ENCODE measurements at regions not wholly inside any gene's neighbourhood (a gene's known extent, or its start where the extent isn't known, plus 50 kb on each side); places are given as distances from the start of the nearest gene placed in this dataset.

DNA sequence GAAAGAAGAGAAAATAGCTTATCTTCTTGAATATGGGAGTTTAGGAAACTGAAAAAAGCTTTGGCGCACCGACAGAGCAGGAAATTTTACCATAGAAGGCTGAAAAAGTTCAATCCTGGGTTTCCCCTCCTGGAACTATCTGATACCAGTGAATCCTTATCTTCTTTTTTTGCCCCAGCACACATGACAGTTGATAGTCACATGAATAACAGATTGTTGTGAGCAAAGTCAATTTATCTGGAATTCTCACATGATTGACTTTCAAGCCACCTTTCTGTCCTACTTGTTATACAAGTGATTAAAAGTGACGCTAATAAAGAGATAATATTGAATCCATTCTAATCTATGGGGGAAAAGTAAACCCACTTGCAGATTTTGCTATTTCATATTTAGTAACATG lies 365.8 kb upstream of the NPVF start:
- no peak for ATAC-seq
- no peaks in the 10 kb centered on the region for H3K36me3 ChIP-seq
- H3K27ac ChIP-seq = no peak overlapping the region
- TF ChIP-seq POLR2AphosphoS5 (IDR thresholded peaks at IDR 0.05) (no peak), POLR2A (IDR thresholded peaks at IDR 0.05) (no peak), EP300 (IDR thresholded peaks at IDR 0.05) (no peak)
- TF ChIP-seq, protein P1, sequence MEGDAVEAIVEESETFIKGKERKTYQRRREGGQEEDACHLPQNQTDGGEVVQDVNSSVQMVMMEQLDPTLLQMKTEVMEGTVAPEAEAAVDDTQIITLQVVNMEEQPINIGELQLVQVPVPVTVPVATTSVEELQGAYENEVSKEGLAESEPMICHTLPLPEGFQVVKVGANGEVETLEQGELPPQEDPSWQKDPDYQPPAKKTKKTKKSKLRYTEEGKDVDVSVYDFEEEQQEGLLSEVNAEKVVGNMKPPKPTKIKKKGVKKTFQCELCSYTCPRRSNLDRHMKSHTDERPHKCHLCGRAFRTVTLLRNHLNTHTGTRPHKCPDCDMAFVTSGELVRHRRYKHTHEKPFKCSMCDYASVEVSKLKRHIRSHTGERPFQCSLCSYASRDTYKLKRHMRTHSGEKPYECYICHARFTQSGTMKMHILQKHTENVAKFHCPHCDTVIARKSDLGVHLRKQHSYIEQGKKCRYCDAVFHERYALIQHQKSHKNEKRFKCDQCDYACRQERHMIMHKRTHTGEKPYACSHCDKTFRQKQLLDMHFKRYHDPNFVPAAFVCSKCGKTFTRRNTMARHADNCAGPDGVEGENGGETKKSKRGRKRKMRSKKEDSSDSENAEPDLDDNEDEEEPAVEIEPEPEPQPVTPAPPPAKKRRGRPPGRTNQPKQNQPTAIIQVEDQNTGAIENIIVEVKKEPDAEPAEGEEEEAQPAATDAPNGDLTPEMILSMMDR (IDR thresholded peaks at IDR 0.05) = no peak
- H3K4me1 ChIP-seq = no peaks in the 10 kb centered on the region
- H3K27me3 ChIP-seq = no peaks in the 10 kb centered on the region
- WGBS, 2 donors (ENCODE audit: low coverage in 1 of 2) = 71 to 96% methylated on average over 2 to 3 of the region's 3 CpGs
- no peaks in the 10 kb centered on the region for H3K9me3 ChIP-seq
- H3K4me3 ChIP-seq = no peak overlapping the region

- no peaks in the 10 kb centered on the region for H3K4me1 ChIP-seq
- TF ChIP-seq EP300 (IDR thresholded peaks at IDR 0.05) (no peak), POLR2AphosphoS5 (IDR thresholded peaks at IDR 0.05) (no peak), POLR2A (IDR thresholded peaks at IDR 0.05) (no peak)
- TF ChIP-seq, protein P1 (IDR thresholded peaks at IDR 0.05) = no peak
- no peaks in the 10 kb centered on the region for H3K36me3 ChIP-seq
- no peaks in the 10 kb centered on the region for H3K9me3 ChIP-seq
- 64 to 77% methylated on average over 2 of the region's 2 CpGs for WGBS, 2 donors (ENCODE audit: low coverage in 1 of 2)
- H3K27me3 ChIP-seq = no peaks in the 10 kb centered on the region
- H3K27ac ChIP-seq = no peak overlapping the region
- no peak overlapping the region for H3K4me3 ChIP-seq
- ATAC-seq = no peak
These were observed 366.4 kb upstream of the NPVF start for GRCh38 chr7:25594728-25595127.

DNA sequence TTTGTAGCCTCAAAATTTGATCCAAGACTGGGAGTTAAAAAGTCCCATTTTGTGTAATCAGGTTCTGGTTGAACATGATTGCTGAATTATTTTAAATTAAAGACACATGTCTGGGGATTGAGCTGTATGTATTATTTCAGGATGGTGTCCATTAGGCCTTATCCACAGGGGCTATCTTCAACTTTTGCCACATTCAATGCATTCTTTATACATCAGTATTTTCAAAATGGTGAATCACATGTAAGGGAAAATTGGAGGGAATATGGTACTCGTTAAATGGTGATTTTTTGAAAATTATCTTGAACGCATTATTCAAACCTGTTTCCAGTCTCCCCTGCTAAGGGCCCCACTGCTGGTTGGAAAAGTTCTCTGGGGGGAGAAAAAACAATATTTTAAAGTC lies 367.7 kb upstream of the NPVF start:
- TF ChIP-seq POLR2A (IDR thresholded peaks at IDR 0.05) = no peak
- no peak for TF ChIP-seq POLR2AphosphoS5 (IDR thresholded peaks at IDR 0.05)
- no peak for TF ChIP-seq EP300 (IDR thresholded peaks at IDR 0.05)
- TF ChIP-seq, protein P1 (IDR thresholded peaks at IDR 0.05) = no peak
- H3K36me3 ChIP-seq = no peaks in the 10 kb centered on the region
- no peaks in the 10 kb centered on the region for H3K9me3 ChIP-seq
- H3K27me3 ChIP-seq = no peaks in the 10 kb centered on the region
- H3K4me1 ChIP-seq = no peaks in the 10 kb centered on the region
- ATAC-seq = no peak
- no peak overlapping the region for H3K27ac ChIP-seq
- no peak overlapping the region for H3K4me3 ChIP-seq
- 80 to 100% methylated on average over 1 to 2 of the region's 2 CpGs for WGBS, 2 donors (ENCODE audit: low coverage in 1 of 2)

DNA sequence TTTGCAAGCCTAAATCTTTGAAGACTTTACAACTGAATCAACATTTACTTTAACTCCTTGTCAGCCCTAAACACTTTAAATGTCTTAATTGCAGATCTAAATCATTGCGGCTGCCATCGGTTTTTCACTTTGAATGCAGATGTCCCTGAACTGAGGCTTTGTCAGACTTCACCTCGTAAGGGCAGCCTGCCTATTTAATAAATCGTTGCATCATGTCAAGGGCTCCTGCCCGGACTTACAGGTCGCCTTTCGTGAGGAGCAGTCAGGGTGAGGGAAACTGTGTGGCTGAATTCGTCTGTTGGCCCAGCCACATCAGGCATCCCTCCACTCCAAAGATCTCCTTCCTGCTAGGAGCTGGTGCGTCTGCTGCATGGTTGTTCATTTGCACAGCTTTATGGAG lies 368.2 kb upstream of the NPVF start:
- Histone ChIP-seq H3K4me3 (no peak overlapping the region), H3K9me3 (no peaks in the 10 kb centered on the region), H3K36me3 (no peaks in the 10 kb centered on the region), H3K27ac (no peak overlapping the region), H3K27me3 (no peaks in the 10 kb centered on the region), H3K4me1 (no peaks in the 10 kb centered on the region)
- ATAC-seq = no peak
- WGBS, 2 donors (ENCODE audit: low coverage in 1 of 2) = 84 to 92% methylated on average over 9 of the region's 9 CpGs
- no peak for TF ChIP-seq POLR2A (IDR thresholded peaks at IDR 0.05)

GRCh38 chr7:25597946-25598345 lies 369.7 kb upstream of the NPVF start:
- TF ChIP-seq POLR2AphosphoS5 (IDR thresholded peaks at IDR 0.05) = no peak
- no peak for TF ChIP-seq POLR2A (IDR thresholded peaks at IDR 0.05)
- no peak for TF ChIP-seq EP300 (IDR thresholded peaks at IDR 0.05)
- TF ChIP-seq, protein P1 (IDR thresholded peaks at IDR 0.05) = no peak
- Histone ChIP-seq H3K27me3 (no peaks in the 10 kb centered on the region), H3K4me1 (no peaks in the 10 kb centered on the region), H3K36me3 (no peaks in the 10 kb centered on the region), H3K4me3 (no peak overlapping the region), H3K9me3 (no peaks in the 10 kb centered on the region), H3K27ac (no peak overlapping the region)
- ATAC-seq = no peak
- 73 to 74% methylated on average over 5 of the region's 5 CpGs for WGBS, 2 donors (ENCODE audit: low coverage in 1 of 2)

All from gastroesophageal sphincter (tissue), 4 donors.